GM23248 (cell line): ENCODE measurements at regions not wholly inside any gene's neighbourhood (a gene's known extent, or its start where the extent isn't known, plus 50 kb on each side); places are given as distances from the start of the nearest gene placed in this dataset.

ENCODE experiments used
- EZH2 ChIP-seq: fragments of 200-600 bp; sonication (generic); IDR thresholded peaks from 2 replicates; pipeline ENCODE4 v1.6.1; 2018; ENCODE audit warnings: antibody characterized with exemption, mild to moderate bottlenecking; ENCODE audit not compliant: insufficient read depth, poor library complexity, severe bottlenecking
- EZH2phosphoT487 ChIP-seq: fragments of 200-600 bp; sonication (generic); IDR thresholded peaks from 2 replicates; pipeline ENCODE4 v1.6.1; 2018; ENCODE audit warnings: antibody characterized with exemption, moderate library complexity, mild to moderate bottlenecking, low read depth; ENCODE audit not compliant: insufficient read depth

DNA sequence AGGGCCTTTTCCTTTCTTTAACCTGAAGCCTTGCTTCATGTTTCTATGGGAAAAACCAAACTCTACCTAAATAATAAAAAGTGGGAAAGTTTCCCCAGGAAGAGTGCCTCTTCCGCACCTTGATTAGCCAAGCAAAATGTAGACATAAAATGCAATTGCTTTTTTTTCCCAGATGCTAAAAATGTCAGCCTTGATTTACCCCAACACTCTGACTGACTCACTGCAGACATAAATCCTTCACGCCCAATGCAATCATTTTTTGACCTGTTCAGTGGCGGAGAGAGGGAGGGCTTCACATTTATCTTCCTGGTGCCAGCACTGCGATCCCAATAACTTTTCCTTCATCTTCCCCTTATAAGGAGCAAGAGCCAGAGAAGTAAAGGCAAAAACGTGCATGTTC lies 261.5 kb downstream of the SEC16B start:
- TF ChIP-seq EZH2, result no peak
- no peak for TF ChIP-seq EZH2phosphoT487
